Upper lobe of left lung (tissue), 6 donors: ENCODE measurements at regions not wholly inside any gene's neighbourhood (a gene's known extent, or its start where the extent isn't known, plus 50 kb on each side); places are given as distances from the start of the nearest gene placed in this dataset.

Experiments
- ATAC-seq, 2 donors: fragments of 200-7000 bp; cut with Tn5 transposase; one replicate each; pipeline ENCODE4 v1.9.1; 2022; ENCODE audit warnings: mild to moderate bottlenecking in 2 of 2, moderate library complexity in 2 of 2; ENCODE audit not compliant: low FRiP score in 2 of 2
- DNase-seq, 2 donors: peaks; one replicate each; pipeline ENCODE4 v3.0.0-alpha.2; 2019 to 2020
- H3K27ac ChIP-seq, 4 donors: fragments of 200-600 bp; sonication (generic); one replicate each; pipeline ENCODE4 v1.5.1; 2016 to 2019
- H3K27me3 ChIP-seq, 4 donors: fragments of 200-600 bp; sonication (generic); one replicate each; pipeline ENCODE4 v1.5.1; 2017 to 2019
- H3K36me3 ChIP-seq, 4 donors: fragments of 200-600 bp; sonication (generic); one replicate each; pipeline ENCODE4 v1.5.1; 2016 to 2019
- H3K4me1 ChIP-seq, 4 donors: fragments of 200-600 bp; sonication (generic); one replicate each; pipeline ENCODE4 v1.5.1; 2018 to 2019
- H3K4me3 ChIP-seq, 4 donors: fragments of 200-600 bp; sonication (generic); one replicate each; pipeline ENCODE4 v1.5.1; 2017 to 2019; ENCODE audit warnings: mild to moderate bottlenecking in 2 of 4, moderate library complexity in 1 of 4
- H3K9me3 ChIP-seq, 4 donors: fragments of 200-600 bp; sonication (generic); one replicate each; pipeline ENCODE4 v1.5.1; 2018 to 2019
- EP300 ChIP-seq, 4 donors: sonication (generic); formaldehyde crosslinking; IDR thresholded peaks; one replicate each; pipeline ENCODE4 v1.5.1; 2017; ENCODE audit warnings: antibody characterized with exemption in 4 of 4, control low read depth in 2 of 4
- POLR2A ChIP-seq, 4 donors: fragments of 450-650 bp; IDR thresholded peaks; one replicate each; pipeline ENCODE4 v1.5.1; 2016 to 2017; ENCODE audit warnings: antibody characterized with exemption in 4 of 4, mild to moderate bottlenecking in 2 of 4
- POLR2AphosphoS5 ChIP-seq, 2 donors: sonication (generic); formaldehyde crosslinking; IDR thresholded peaks; one replicate each; pipeline ENCODE4 v1.5.1; 2017; ENCODE audit warnings: antibody characterized with exemption in 2 of 2
- WGBS, 2 donors: methylation state at CpG; one replicate each; pipeline ENCODE4 v1.1.5; 2017 to 2018; 5-methylcytosine and 5-hydroxymethylcytosine counted together
- TF ChIP-seq, protein P1 (sequence below), 6 experiments: fragments of 450-650 bp in 4 of 6; fragments of 200-600 bp in 2 of 6; sonication (generic) in 2 of 6; IDR thresholded peaks; one replicate each; pipeline ENCODE4 v1.5.1; 2016 to 2019; ENCODE audit warnings: antibody characterized with exemption in 6 of 6
- donor health status: DM: no; HTN: no; CAD: no; lungs with moderate emphysema.
- donor health status: DM: no; HTN: yes; CAD: no; lungs with severe emphysema.

DNA sequence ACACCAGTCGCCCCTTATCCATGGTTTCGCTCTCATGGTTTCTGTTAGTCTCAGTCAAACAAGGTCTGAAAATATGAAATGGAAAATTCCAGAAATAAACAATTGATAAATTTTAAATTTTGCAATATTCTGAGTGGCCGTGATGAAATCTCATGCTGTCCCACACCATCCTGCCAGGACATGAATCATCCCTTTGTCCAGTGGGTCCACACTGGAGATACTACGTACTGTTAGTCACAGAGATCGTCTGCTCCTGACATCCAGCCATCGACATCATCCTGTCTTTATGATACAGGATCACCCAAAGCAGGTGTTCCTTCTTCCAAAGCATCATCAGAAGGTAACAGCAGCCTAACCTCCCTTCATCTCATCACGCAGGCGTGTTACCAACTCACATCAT, 76.5 kb upstream of the MSX1 start:
- no peaks in the 10 kb centered on the region for H3K4me1 ChIP-seq
- ATAC-seq: peak in 1 of 2 donors; percentile 65
- 85 to 87% methylated on average over 8 of the region's 8 CpGs for WGBS, 2 donors

DNA sequence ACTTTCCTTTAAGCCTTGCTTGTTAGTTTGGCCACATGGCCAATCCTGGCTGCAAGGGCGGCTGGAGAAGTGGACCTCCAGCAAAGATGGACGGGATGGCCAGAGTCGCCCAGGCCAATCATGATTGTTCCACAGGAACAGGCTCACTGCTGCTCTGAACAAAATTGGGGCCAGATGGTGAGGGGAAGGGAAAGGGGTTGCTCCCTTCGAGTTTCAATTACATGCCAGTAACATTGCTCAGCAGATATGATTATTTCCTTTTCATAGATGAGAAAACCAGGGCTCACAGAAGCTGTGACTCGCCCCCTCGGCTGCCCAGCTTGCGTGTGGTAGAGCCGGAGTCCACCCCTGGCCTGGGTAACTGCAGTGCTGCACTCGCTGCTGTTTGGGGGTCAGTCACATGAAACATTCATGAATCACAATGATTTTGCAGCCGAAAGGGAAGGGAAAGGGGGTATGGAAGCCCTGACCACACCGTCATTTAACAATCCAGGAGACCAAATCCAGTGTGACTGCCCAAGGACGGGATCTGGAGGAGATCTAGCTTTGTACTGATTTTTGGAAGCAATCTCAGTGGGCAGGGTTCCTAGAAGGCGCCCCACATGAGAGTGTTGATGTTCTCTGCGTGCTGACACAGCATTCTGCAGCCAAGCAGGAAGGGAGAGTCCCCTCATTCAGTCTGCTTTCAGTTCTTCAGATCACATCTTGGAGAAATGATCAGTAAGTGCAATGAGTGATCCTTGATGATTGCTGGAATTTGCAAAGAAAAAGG, 77.3 kb upstream of the MSX1 start:
- no peaks in the 10 kb centered on the region for H3K36me3 ChIP-seq
- ATAC-seq (peak in 1 of 2 donors; percentile 14), DNase-seq (peak in 1 of 2 donors; percentile 6)
- no peaks in the 10 kb centered on the region for H3K4me1 ChIP-seq
- H3K4me3 ChIP-seq: no peak overlapping the region
- H3K27ac ChIP-seq: no peak overlapping the region
- TF ChIP-seq, protein P1, sequence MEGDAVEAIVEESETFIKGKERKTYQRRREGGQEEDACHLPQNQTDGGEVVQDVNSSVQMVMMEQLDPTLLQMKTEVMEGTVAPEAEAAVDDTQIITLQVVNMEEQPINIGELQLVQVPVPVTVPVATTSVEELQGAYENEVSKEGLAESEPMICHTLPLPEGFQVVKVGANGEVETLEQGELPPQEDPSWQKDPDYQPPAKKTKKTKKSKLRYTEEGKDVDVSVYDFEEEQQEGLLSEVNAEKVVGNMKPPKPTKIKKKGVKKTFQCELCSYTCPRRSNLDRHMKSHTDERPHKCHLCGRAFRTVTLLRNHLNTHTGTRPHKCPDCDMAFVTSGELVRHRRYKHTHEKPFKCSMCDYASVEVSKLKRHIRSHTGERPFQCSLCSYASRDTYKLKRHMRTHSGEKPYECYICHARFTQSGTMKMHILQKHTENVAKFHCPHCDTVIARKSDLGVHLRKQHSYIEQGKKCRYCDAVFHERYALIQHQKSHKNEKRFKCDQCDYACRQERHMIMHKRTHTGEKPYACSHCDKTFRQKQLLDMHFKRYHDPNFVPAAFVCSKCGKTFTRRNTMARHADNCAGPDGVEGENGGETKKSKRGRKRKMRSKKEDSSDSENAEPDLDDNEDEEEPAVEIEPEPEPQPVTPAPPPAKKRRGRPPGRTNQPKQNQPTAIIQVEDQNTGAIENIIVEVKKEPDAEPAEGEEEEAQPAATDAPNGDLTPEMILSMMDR (IDR thresholded peaks at IDR 0.05): no peak
- TF ChIP-seq POLR2AphosphoS5 (IDR thresholded peaks at IDR 0.05) (no peak), POLR2A (IDR thresholded peaks at IDR 0.05) (no peak), EP300 (IDR thresholded peaks at IDR 0.05) (no peak)
- 63 to 70% methylated on average over 14 of the region's 14 CpGs for WGBS, 2 donors
- H3K9me3 ChIP-seq: no peaks in the 10 kb centered on the region
- no peaks in the 10 kb centered on the region for H3K27me3 ChIP-seq

More for the DNA sequence above, 76.5 kb upstream of the MSX1 start:
- TF ChIP-seq EP300 (IDR thresholded peaks at IDR 0.05) (no peak), POLR2A (IDR thresholded peaks at IDR 0.05) (no peak), POLR2AphosphoS5 (IDR thresholded peaks at IDR 0.05) (no peak)
- TF ChIP-seq, protein P1 (IDR thresholded peaks at IDR 0.05): no peak
- H3K27me3 ChIP-seq: no peaks in the 10 kb centered on the region
- no peaks in the 10 kb centered on the region for H3K36me3 ChIP-seq
- H3K9me3 ChIP-seq: no peaks in the 10 kb centered on the region
- no peak overlapping the region for H3K27ac ChIP-seq
- no peak for DNase-seq
- H3K4me3 ChIP-seq: no peak overlapping the region

DNA sequence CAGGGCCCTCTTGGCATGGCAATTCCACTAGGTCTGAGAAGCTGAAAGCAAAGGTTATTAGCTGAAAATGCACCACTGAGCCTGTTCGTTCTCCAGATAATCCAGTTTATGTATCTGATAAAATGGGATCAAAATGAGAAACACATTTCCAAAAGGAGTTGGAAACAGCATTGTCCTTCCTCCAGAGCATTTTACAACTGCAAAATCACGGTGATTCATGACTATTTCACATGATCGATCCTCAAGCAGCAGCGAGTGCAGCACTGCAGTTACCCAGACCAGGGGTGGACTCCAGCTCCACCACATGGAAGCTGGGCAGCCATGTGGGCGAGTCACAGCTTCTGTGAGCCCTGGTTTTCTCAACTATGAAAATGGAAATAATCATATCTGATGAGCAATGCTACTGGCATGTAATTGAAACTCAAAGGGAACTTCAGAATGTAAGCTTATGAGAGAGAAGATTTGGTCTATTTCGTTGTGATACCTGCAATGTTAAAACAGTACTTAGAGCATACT, 78.7 kb upstream of the MSX1 start:
- TF ChIP-seq POLR2A (IDR thresholded peaks at IDR 0.05): no peak
- TF ChIP-seq, protein P1 (IDR thresholded peaks at IDR 0.05): no peak
- TF ChIP-seq POLR2AphosphoS5 (IDR thresholded peaks at IDR 0.05): no peak
- TF ChIP-seq EP300 (IDR thresholded peaks at IDR 0.05): no peak
- Histone ChIP-seq H3K4me1 (no peaks in the 10 kb centered on the region), H3K9me3 (no peaks in the 10 kb centered on the region), H3K27me3 (no peaks in the 10 kb centered on the region), H3K27ac (no peak overlapping the region), H3K4me3 (no peak overlapping the region), H3K36me3 (no peaks in the 10 kb centered on the region)
- no peak for DNase-seq
- peak in 1 of 2 donors; percentile 28 for ATAC-seq
- WGBS, 2 donors: 85 to 89% methylated on average over 6 of the region's 6 CpGs

DNA sequence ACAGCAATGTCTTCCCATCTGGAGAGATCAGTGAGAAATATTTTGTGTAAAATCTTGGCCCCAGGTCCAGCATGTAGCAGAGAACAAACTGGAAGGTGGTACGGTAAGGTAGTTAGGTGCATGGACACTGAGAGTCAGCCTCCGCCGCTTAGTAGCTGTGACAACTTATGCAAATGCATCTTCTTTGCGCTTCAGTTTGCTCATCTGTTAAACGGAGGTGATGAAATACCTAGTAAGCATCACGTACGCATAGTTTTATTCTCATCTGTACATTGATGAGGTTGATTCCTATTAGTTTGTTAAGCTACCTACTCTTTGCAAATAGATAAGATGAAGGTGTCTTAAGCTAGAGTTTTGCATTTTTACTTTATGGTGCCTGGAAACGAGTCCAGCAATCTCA, 80.0 kb upstream of the MSX1 start:
- no peak for DNase-seq
- Histone ChIP-seq H3K36me3 (no peaks in the 10 kb centered on the region), H3K9me3 (no peaks in the 10 kb centered on the region), H3K27me3 (no peaks in the 10 kb centered on the region), H3K4me3 (no peak overlapping the region), H3K27ac (no peak overlapping the region), H3K4me1 (no peaks in the 10 kb centered on the region)
- WGBS, 2 donors: 86% methylated on average over 8 of the region's 8 CpGs
- no peak for ATAC-seq
- TF ChIP-seq, protein P1 (IDR thresholded peaks at IDR 0.05): no peak
- no peak for TF ChIP-seq POLR2A (IDR thresholded peaks at IDR 0.05)
- no peak for TF ChIP-seq POLR2AphosphoS5 (IDR thresholded peaks at IDR 0.05)
- no peak for TF ChIP-seq EP300 (IDR thresholded peaks at IDR 0.05)

DNA sequence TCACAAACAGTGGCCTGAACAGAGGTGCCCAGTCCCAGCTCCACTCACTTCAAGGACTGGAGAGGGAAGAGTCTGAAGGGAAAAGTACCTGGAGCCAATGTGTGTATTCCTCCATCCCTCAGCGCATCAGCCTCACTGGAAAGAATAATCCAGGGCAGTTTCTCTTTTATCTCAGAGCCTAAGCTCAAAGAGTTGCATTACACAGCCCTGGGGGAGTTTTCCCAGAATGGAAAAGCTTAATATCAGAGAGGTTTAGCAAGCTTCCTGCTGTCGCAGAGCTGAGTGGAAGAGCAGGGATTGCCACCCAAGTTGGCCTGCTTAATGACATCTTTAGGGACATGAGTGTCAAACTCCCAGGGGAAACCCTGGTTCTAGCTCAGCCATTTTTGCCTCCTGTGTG, 80.4 kb upstream of the MSX1 start:
- DNase-seq: no peak
- Histone ChIP-seq H3K4me3 (no peak overlapping the region), H3K27ac (no peak overlapping the region), H3K27me3 (no peaks in the 10 kb centered on the region), H3K4me1 (no peaks in the 10 kb centered on the region), H3K9me3 (no peaks in the 10 kb centered on the region), H3K36me3 (no peaks in the 10 kb centered on the region)
- ATAC-seq: no peak
- no peak for TF ChIP-seq POLR2A (IDR thresholded peaks at IDR 0.05)
- TF ChIP-seq, protein P1 (IDR thresholded peaks at IDR 0.05): no peak
- 85 to 90% methylated on average over 2 of the region's 2 CpGs for WGBS, 2 donors
